Neural cell (in vitro differentiated cells): ENCODE measurements at regions not wholly inside any gene's neighbourhood (a gene's known extent, or its start where the extent isn't known, plus 50 kb on each side); places are given as distances from the start of the nearest gene placed in this dataset.

ENCODE experiments used
- EP300 ChIP-seq: fragments of 450-650 bp; conservative IDR thresholded peaks from 2 replicates; pipeline ENCODE4 v1.6.1; 2014; ENCODE audit warnings: antibody characterized with exemption, mild to moderate bottlenecking, moderate library complexity; ENCODE audit not compliant: poor library complexity, severe bottlenecking
- MXI1 ChIP-seq: fragments of 450-650 bp; conservative IDR thresholded peaks from 2 replicates; pipeline ENCODE4 v1.6.1; 2014; ENCODE audit warnings: antibody characterized with exemption, mild to moderate bottlenecking; ENCODE audit not compliant: poor library complexity, severe bottlenecking

DNA sequence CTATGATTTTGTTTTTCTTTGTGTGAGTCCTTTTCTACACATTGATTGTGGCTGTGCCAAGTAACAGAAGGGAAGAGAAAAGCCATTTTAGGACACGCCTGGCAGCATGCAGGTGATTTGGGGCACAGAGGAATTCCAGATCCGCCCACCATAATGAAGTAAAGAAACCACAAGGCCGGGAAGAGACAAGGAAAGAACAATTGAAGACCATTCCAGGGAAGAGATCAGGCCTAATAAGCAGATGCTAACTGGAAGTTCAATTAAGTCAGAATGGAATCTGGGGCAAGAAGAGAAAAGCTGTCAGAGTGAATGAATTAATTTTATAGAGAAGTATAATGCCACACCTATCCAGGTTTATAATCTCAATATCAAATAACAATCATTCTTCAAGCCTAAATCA, 110.2 kb upstream of the ISL1 start:
- TF ChIP-seq EP300 (no peak), MXI1 (no peak)
